ENCODE measurements at regions not wholly inside any gene's neighbourhood (a gene's known extent, or its start where the extent isn't known, plus 50 kb on each side); places are given as distances from the start of the nearest gene placed in this dataset.

DNA sequence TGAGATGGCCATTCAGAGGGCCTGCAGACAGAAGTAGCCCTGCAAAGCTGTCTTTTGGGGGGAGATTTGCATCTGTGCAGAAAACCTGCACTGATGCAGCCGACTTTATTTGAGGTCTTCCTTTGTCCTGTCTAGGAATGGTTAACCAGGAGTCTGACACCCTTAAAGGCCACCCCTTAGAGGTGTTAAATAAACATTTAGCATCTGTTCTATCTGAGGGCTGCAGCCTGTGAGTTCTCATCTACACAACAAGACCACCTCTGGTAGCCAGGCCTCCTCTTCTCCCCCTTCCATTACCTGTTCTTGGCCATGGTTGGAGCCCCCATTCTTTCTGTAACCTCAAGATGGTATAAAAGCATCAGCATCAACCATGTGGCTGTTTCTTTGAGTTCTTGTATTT is 214.4 kb upstream of the HS6ST1 start:
- no peak for TF ChIP-seq Cebpa-rat (IDR thresholded peaks at IDR 0.05)
- peaks cover 13% of the 10 kb centered on the region for H3K4me1 ChIP-seq
- H3K36me3 ChIP-seq = no peaks in the 10 kb centered on the region
- no peak overlapping the region for H3K4me3 ChIP-seq
- no peak overlapping the region for H3K27ac ChIP-seq
- H3K27me3 ChIP-seq = no peaks in the 10 kb centered on the region
- no peaks in the 10 kb centered on the region for H4K20me1 ChIP-seq
- H3K9ac ChIP-seq = no peak overlapping the region
- no peaks in the 10 kb centered on the region for H3K9me3 ChIP-seq
- no peak overlapping the region for H3K4me2 ChIP-seq

DNA sequence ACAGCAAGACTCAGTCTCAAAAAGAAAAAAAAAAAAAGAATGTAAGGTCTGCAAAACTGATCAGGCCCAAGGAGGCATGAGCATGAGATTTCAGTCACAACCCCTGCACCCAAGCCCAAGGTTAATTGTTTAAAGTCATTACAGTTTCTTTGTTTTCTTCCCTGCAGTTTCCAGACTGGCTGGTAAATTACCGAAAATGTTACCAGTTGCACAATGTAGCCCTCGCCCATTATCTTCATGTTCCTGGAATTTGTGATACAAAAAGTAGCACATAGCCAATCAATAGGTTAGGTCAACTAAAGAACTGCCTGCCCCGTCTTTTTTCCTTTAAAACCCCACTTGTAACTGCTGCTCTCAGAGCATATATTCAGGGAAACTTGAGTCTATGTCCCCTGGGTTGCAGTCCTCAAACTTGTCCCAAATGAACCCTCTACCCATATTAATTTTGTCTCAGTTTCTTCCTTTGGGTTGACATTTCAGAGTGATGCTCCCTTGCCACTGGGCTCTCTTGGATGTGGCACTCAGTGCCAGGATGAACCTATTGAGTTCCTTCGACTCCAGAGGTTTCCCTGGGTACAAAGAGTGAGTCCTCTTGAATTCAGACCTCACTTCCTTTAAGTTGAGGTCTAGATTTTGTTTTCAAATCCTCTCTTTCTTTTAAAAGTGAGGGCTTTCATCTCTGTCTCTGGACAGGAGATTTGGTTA is 216.2 kb upstream of the HS6ST1 start:
- Histone ChIP-seq H3K4me1 (peaks cover 13% of the 10 kb centered on the region), H3K9me3 (no peaks in the 10 kb centered on the region), H3K4me3 (no peak overlapping the region), H3K27ac (no peak overlapping the region), H4K20me1 (no peaks in the 10 kb centered on the region), H3K27me3 (no peaks in the 10 kb centered on the region), H3K9ac (no peak overlapping the region), H3K4me2 (no peak overlapping the region), H3K36me3 (no peaks in the 10 kb centered on the region)
- TF ChIP-seq Cebpa-rat (IDR thresholded peaks at IDR 0.05) = no peak

DNA sequence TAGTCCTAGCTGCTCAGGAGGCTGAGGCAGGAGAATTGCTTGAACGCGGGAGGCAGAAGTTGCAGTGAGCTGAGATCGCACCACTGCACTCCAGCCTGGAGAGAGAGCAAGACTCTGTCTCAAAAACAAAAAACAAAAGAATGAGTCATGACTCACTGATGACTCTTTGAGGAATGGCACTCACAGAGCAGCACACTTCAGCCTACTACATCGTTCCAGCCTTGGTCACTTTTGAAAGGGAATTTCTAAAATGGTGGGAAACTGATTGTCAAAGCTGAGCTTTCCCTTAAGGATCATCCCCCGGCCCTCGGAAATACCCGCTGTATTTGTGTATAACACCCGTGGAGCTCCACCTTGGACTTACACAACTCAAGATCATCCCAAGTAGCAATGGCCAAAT is 217.3 kb upstream of the HS6ST1 start:
- TF ChIP-seq Cebpa-rat (IDR thresholded peaks at IDR 0.05) = no peak
- no peaks in the 10 kb centered on the region for H3K9me3 ChIP-seq
- peaks cover 13% of the 10 kb centered on the region for H3K4me1 ChIP-seq
- no peaks in the 10 kb centered on the region for H3K36me3 ChIP-seq
- no peaks in the 10 kb centered on the region for H4K20me1 ChIP-seq
- no peak overlapping the region for H3K4me2 ChIP-seq
- no peaks in the 10 kb centered on the region for H3K27me3 ChIP-seq
- no peak overlapping the region for H3K9ac ChIP-seq
- H3K4me3 ChIP-seq = no peak overlapping the region
- no peak overlapping the region for H3K27ac ChIP-seq

DNA sequence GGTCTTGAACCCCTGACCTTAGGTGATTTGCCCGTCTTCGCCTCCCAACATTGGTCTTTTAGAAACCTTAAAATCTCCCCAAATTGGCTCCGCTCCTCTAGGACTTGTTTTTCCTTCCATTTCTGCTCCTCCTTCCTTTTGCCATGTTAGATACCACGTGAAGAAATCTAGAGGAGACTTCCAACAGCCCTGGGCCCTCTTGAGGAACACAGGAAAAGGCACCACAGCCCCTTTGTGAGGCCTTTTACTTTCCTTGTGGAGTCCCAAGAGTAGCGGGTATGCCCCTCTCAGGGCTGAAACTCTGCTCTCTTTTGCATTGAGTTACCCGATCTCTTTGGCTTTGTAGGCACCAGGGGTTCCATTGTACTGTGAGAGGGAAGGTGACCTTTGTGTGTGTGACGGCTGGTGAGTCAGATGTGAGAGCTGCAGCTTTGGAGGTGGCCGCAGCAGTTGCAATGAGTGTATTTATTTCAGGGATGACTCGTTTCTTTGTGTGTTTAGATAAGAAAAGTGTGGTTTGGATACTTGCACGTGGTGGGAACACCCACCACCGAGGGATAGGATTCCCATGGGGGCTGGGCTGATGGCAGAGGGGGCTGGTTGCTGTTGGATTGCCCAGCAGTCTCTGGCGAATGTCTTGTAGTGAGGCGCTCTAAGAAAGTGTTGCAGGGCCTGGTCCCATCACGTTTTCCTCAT is 218.4 kb upstream of the HS6ST1 start:
- peak overlapping the region; percentile 62 for H3K4me2 ChIP-seq
- H3K27me3 ChIP-seq = no peaks in the 10 kb centered on the region
- no peak for TF ChIP-seq Cebpa-rat (IDR thresholded peaks at IDR 0.05)
- peaks cover 13% of the 10 kb centered on the region for H3K4me1 ChIP-seq
- H3K27ac ChIP-seq = peak overlapping the region; percentile 47; the same call in 1 of the 2 replicates
- no peaks in the 10 kb centered on the region for H4K20me1 ChIP-seq
- H3K36me3 ChIP-seq = no peaks in the 10 kb centered on the region
- H3K9me3 ChIP-seq = no peaks in the 10 kb centered on the region
- H3K9ac ChIP-seq = peak overlapping the region; percentile 11; the same call in 1 of the 2 replicates
- H3K4me3 ChIP-seq = no peak overlapping the region

DNA sequence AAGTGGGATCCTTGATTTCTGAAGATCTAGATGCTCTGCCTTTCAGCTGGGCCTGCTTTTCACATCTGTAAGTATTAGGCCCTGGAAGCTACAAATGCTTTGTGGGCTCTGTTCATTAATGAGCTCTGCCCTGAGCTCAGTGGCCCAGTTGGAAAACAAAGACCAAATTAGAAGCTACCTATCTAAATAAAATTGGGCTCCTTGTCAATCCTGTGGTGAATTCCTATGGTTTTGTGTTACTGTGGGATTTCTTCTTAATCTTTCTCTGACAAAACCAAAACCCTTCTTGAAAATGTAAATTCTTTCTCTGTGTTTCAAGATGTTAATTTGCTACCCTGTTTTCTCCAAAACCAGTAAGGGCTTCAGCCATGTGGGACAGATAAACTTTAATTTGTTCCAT is 219.0 kb upstream of the HS6ST1 start:
- no peaks in the 10 kb centered on the region for H3K36me3 ChIP-seq
- TF ChIP-seq Cebpa-rat (IDR thresholded peaks at IDR 0.05) = no peak
- no peak overlapping the region for H3K4me3 ChIP-seq
- H3K4me1 ChIP-seq = peaks cover 13% of the 10 kb centered on the region
- no peaks in the 10 kb centered on the region for H3K27me3 ChIP-seq
- no peak overlapping the region for H3K9ac ChIP-seq
- H3K4me2 ChIP-seq = peak overlapping the region; percentile 62
- no peak overlapping the region for H3K27ac ChIP-seq
- no peaks in the 10 kb centered on the region for H3K9me3 ChIP-seq
- H4K20me1 ChIP-seq = no peaks in the 10 kb centered on the region

DNA sequence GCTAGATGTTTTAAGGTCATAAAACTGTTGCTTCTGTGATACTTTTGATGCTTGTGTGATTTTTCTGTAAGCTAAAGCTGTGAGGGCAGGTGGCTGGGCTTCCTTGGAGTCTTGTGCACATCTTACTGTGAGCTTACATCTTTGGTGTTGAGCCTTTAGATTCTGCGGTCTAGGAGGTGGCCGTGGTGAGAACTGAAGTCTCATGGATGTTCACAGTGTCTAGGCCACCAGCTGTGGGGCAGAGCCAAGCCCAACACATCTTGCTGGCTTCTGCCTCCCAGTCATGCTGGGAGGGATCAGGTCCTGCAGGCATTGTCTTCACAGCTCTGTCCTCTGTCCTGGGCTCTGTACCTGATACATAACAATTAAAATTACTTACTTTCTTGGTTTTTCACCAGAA is 219.7 kb upstream of the HS6ST1 start:
- Histone ChIP-seq H3K4me2 (no peak overlapping the region), H3K9ac (no peak overlapping the region)

DNA sequence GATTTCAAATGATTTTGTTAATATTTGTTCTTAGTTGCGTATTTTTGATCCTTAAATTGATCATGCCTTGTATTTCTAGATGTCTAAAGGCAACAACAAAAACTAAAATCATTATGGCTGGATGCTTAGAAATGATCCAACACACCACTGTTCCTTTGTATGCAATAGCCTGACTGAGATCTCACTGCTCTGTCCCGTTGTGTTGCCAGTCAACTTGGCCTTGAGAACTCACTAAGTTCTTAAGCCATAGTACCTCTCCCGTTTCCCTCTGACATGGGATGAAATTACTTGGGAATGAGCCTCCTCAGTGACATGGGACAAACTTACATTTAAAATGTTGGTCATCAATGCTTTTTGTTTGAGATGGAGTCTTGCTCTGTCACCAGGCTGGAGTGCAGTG is 222.0 kb upstream of the HS6ST1 start:
- Histone ChIP-seq H3K27ac (no peak overlapping the region), H3K4me1 (peaks cover 13% of the 10 kb centered on the region), H4K20me1 (no peaks in the 10 kb centered on the region), H3K9ac (no peak overlapping the region), H3K36me3 (no peaks in the 10 kb centered on the region), H3K4me2 (no peak overlapping the region), H3K27me3 (no peaks in the 10 kb centered on the region), H3K4me3 (no peak overlapping the region), H3K9me3 (no peaks in the 10 kb centered on the region)
- TF ChIP-seq Cebpa-rat (IDR thresholded peaks at IDR 0.05) = no peak

More for the DNA sequence above, 219.7 kb upstream of the HS6ST1 start:
- Histone ChIP-seq H3K9me3 (no peaks in the 10 kb centered on the region), H3K4me3 (no peak overlapping the region), H3K4me1 (peaks cover 13% of the 10 kb centered on the region), H4K20me1 (no peaks in the 10 kb centered on the region), H3K27me3 (no peaks in the 10 kb centered on the region), H3K27ac (no peak overlapping the region), H3K36me3 (no peaks in the 10 kb centered on the region)
- TF ChIP-seq Cebpa-rat (IDR thresholded peaks at IDR 0.05) = no peak

DNA sequence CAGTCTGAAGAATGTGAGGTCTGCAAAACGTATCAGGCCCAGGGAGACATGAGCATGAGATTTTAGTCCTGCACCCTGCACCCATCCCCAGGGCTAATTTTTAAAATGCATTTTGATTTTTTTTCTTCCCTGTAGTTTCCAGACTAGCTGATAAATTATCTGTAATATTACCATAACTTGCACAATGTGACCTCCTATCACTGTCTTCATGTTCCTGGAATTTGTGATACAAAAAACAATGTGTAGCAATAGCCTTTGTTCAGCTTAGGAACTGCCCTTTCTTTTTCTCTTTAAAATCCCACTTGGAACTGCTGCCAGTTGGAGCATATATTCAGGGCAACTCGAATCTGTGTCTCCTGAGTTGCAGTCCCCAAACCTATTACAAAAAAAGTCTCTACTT is 222.8 kb upstream of the HS6ST1 start:
- Histone ChIP-seq H3K9ac (no peak overlapping the region), H3K27me3 (no peaks in the 10 kb centered on the region), H3K27ac (no peak overlapping the region), H3K36me3 (no peaks in the 10 kb centered on the region), H3K4me2 (no peak overlapping the region), H3K4me1 (peaks cover 13% of the 10 kb centered on the region), H3K4me3 (no peak overlapping the region), H3K9me3 (no peaks in the 10 kb centered on the region), H4K20me1 (no peaks in the 10 kb centered on the region)
- no peak for TF ChIP-seq Cebpa-rat (IDR thresholded peaks at IDR 0.05)

DNA sequence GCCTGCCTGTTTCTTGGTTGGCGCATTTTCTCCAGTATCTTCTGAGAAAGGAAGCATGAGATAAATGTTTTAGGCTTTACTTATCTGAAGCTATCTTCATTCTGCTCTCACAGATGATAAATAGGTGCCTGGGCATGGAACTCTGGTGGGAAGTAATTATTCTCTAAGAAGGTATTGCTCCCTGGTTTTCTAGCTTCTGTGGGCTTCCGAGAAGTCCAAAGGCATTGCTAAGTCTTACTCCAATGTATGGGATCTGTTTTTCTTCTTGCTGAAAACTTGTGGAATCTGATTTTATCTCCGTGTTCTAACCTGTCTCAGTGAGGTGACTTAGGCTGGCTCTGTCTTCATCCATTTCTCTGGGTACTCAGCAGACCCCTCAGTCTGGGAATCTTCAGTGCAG is 224.4 kb upstream of the HS6ST1 start:
- Histone ChIP-seq H3K36me3 (no peaks in the 10 kb centered on the region), H3K27ac (no peak overlapping the region), H3K4me1 (no peaks in the 10 kb centered on the region), H3K27me3 (no peaks in the 10 kb centered on the region), H3K9ac (no peak overlapping the region), H3K4me2 (no peak overlapping the region), H3K9me3 (no peaks in the 10 kb centered on the region), H3K4me3 (no peak overlapping the region), H4K20me1 (no peaks in the 10 kb centered on the region)
- no peak for TF ChIP-seq Cebpa-rat (IDR thresholded peaks at IDR 0.05)

DNA sequence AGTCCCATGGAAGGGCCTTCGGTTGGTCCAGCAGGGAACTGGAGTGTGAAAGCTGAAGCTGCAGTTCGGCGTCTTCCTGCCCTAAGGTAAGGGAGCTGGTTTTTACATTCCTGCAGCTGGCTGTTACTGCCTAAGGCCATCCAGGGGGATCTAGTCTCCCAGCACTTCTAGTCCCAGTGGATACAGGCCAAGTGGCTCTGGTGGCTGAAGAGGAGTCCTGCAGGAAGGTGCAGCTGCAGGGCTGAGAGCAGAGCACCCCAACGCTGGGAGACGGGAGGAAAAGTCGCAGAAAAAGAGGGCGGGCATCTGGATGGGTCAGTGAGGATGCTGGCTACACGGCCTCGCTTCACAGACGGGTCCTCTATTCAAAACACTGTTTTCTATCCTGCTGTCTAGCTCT is 225.0 kb upstream of the HS6ST1 start:
- no peak overlapping the region for H3K9ac ChIP-seq
- no peaks in the 10 kb centered on the region for H3K9me3 ChIP-seq
- H4K20me1 ChIP-seq = no peaks in the 10 kb centered on the region
- H3K4me2 ChIP-seq = no peak overlapping the region
- H3K4me3 ChIP-seq = no peak overlapping the region
- TF ChIP-seq Cebpa-rat (IDR thresholded peaks at IDR 0.05) = no peak
- H3K27me3 ChIP-seq = no peaks in the 10 kb centered on the region
- no peaks in the 10 kb centered on the region for H3K4me1 ChIP-seq
- no peaks in the 10 kb centered on the region for H3K36me3 ChIP-seq
- no peak overlapping the region for H3K27ac ChIP-seq

All from BLaER1 (cell line).